A549 (cell line): ENCODE measurements at regions not wholly inside any gene's neighbourhood (a gene's known extent, or its start where the extent isn't known, plus 50 kb on each side); places are given as distances from the start of the nearest gene placed in this dataset.
"Not testable (repeated sequence)": the region's sequence is repeated elsewhere in the genome, so short reads cannot be mapped to it uniquely, and the experiment has no call there.

Experiments
- ATAC-seq, 2 experiments: fragments of 200-7000 bp in 1 of 2; fragments of >200 bp in 1 of 2; cut with Nextera tagmentation in 1 of 2; cut with Tn5 transposase in 1 of 2; 3 replicates each; pipeline versions ENCODE4 v1.8.0 to v1.9.1; 2018 to 2020; ENCODE audit warnings: mild to moderate bottlenecking in 1 of 2, moderate library complexity in 1 of 2
- CTCF ChIA-PET: fragments of 300-600 bp; sonication (Branson Sonifier 250); formaldehyde crosslinking; extraction: SDS; loops from one replicate; lab custom pipeline; 2021; ENCODE audit warnings: antibody characterized with exemption, inconsistent platforms; lab: Yijun Ruan, JAX
- POLR2A ChIA-PET: fragments of 350-600 bp; formaldehyde crosslinking; extraction: SDS; loops from one replicate; lab custom pipeline; 2021; ENCODE audit warnings: antibody characterized with exemption, inconsistent platforms; lab: Yijun Ruan, JAX
- DNase-seq, 2 experiments: peaks; one replicate each; pipeline versions ENCODE4 v3.0.0 to v3.0.0-alpha.2; 2011 to 2016; ENCODE audit warnings: low read depth in 1 of 2, low spot score in 1 of 2
- FAIRE-seq: peaks from 2 replicates; lab custom pipeline; 2011; peaks lifted over from hg19 to GRCh38; lab: Jason Lieb, UNC
- H3K27ac ChIP-seq, 2 experiments: fragments of >200 bp; sonication (Bioruptor Twin); formaldehyde crosslinking; 3 replicates each; pipeline ENCODE4 v1.5.1; 2016 to 2017
- H3K4me1 ChIP-seq: fragments of >200 bp; sonication (Bioruptor Twin); formaldehyde crosslinking; 3 replicates; pipeline ENCODE4 v1.6.1; 2016
- H3K4me2 ChIP-seq: fragments of >200 bp; sonication (Bioruptor Twin); formaldehyde crosslinking; 3 replicates; pipeline ENCODE4 v1.6.1; 2016
- H3K4me3 ChIP-seq: fragments of >200 bp; sonication (Bioruptor Twin); formaldehyde crosslinking; 3 replicates; pipeline ENCODE4 v1.5.1; 2016
- H3K9me3 ChIP-seq: fragments of >200 bp; sonication (Bioruptor Twin); formaldehyde crosslinking; 3 replicates; pipeline ENCODE4 v1.6.1; 2016
- CHD4 ChIP-seq: fragments of 200-600 bp; sonication (generic); IDR thresholded peaks from 2 replicates; pipeline ENCODE4 v1.6.1; 2016; ENCODE audit warnings: antibody characterized with exemption, mild to moderate bottlenecking, borderline replicate concordance
- EHF ChIP-seq: fragments of 250-450 bp; sonication (Bioruptor Pico); IDR thresholded peaks from 2 replicates; pipeline ENCODE4 v1.5.0; 2020; ENCODE audit warnings: mild to moderate bottlenecking
- EHMT2 ChIP-seq: fragments of 200-600 bp; sonication (generic); IDR thresholded peaks from 2 replicates; pipeline ENCODE4 v1.6.1; 2016; ENCODE audit warnings: antibody characterized with exemption, low read depth, mild to moderate bottlenecking, moderate library complexity
- HOXA7 ChIP-seq: fragments of 250-450 bp; sonication (Bioruptor Pico); IDR thresholded peaks from 2 replicates; pipeline ENCODE4 v1.5.0; 2020; ENCODE audit warnings: mild to moderate bottlenecking, moderate library complexity
- HOXB5 ChIP-seq: fragments of 250-450 bp; sonication (Bioruptor Pico); IDR thresholded peaks from 2 replicates; pipeline ENCODE4 v1.5.0; 2020; ENCODE audit warnings: mild to moderate bottlenecking, moderate library complexity
- POLR2AphosphoS2 ChIP-seq: conservative IDR thresholded peaks from 2 replicates; pipeline ENCODE4 v1.6.1; 2012; ENCODE audit warnings: low read length, improper control_type of control experiment, inconsistent platforms
- RAD21 ChIP-seq, 2 experiments: fragments of >200 bp in 1 of 2; sonication (Bioruptor Twin) in 1 of 2; formaldehyde crosslinking in 1 of 2; IDR thresholded peaks in 1 of 2; conservative IDR thresholded peaks in 1 of 2; 2 replicates in 1 of 2; 3 replicates in 1 of 2; pipeline ENCODE4 v1.6.1; 2012 to 2018; ENCODE audit warnings: inconsistent platforms in 1 of 2
- RFX5 ChIP-seq: fragments of 450-650 bp; IDR thresholded peaks from 2 replicates; pipeline ENCODE4 v1.7.1; 2014; ENCODE audit warnings: antibody characterized with exemption, mild to moderate bottlenecking, moderate library complexity
- TP53 ChIP-seq: fragments of 250-450 bp; sonication (Bioruptor Pico); IDR thresholded peaks from 2 replicates; pipeline ENCODE4 v1.5.0; 2021; ENCODE audit warnings: mild to moderate bottlenecking, moderate library complexity
- WGBS: methylation state at CpG from one replicate; pipeline ENCODE4 v1.1.6; 2017; ENCODE audit errors: missing lambda C conversion rate; 5-methylcytosine and 5-hydroxymethylcytosine counted together
- TF ChIP-seq, protein P1 (sequence below): fragments of 250-450 bp; sonication (Bioruptor Pico); IDR thresholded peaks from 2 replicates; pipeline ENCODE4 v1.5.0; 2020; ENCODE audit warnings: low read depth, mild to moderate bottlenecking, moderate library complexity
- TF ChIP-seq, protein P2 (sequence below): fragments of 200-600 bp; sonication (generic); IDR thresholded peaks from 2 replicates; pipeline ENCODE4 v1.6.1; 2016; ENCODE audit warnings: antibody characterized with exemption, mild to moderate bottlenecking, moderate library complexity
- TF ChIP-seq, protein P3 (sequence below): fragments of 450-650 bp; IDR thresholded peaks from 2 replicates; pipeline ENCODE4 v1.6.1; 2014; ENCODE audit warnings: antibody characterized with exemption

DNA sequence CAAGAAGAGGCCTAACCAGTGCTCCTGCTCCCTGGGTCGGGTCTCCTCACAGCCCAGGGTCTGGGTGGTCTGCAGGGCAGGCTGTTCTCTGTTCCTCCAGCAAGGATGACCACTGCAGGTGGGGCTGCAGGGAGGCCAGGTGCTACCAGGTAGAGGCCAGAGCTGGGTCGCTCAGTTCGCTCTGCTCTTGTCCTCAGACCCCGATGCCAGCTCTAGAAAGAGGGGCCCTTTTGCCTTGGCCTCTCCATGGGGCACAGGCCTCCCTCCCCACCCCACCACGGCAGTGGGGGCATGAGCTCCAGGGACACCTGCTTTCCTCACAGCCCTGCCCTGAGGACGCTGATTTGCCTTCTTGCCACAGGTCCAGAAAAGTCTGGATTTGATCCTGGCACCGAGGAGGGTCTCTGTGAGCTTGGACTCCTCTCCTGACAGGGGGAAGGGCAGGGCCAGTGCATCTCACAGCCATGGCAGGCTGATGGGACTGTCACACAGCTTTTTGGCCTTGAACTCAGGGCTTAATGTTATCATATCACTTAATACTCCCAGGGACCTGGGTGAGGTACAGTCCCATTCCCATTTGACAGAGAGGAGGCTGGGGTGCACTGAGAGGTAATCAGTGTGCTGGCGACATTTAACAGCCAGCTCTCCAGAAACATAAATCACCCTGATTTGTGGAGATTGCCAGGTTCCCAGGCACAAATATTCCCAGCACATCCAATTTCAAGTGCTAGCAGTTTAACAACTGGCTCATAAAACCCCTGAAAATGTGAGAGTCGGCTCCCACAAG, 273.0 kb upstream of the SFSWAP start:
- TF ChIP-seq, protein P1, sequence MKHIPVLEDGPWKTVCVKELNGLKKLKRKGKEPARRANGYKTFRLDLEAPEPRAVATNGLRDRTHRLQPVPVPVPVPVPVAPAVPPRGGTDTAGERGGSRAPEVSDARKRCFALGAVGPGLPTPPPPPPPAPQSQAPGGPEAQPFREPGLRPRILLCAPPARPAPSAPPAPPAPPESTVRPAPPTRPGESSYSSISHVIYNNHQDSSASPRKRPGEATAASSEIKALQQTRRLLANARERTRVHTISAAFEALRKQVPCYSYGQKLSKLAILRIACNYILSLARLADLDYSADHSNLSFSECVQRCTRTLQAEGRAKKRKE (CRISPR knock-in tag): no peak
- TF ChIP-seq RFX5: no peak
- TF ChIP-seq POLR2AphosphoS2: no peak
- TF ChIP-seq, protein P2, sequence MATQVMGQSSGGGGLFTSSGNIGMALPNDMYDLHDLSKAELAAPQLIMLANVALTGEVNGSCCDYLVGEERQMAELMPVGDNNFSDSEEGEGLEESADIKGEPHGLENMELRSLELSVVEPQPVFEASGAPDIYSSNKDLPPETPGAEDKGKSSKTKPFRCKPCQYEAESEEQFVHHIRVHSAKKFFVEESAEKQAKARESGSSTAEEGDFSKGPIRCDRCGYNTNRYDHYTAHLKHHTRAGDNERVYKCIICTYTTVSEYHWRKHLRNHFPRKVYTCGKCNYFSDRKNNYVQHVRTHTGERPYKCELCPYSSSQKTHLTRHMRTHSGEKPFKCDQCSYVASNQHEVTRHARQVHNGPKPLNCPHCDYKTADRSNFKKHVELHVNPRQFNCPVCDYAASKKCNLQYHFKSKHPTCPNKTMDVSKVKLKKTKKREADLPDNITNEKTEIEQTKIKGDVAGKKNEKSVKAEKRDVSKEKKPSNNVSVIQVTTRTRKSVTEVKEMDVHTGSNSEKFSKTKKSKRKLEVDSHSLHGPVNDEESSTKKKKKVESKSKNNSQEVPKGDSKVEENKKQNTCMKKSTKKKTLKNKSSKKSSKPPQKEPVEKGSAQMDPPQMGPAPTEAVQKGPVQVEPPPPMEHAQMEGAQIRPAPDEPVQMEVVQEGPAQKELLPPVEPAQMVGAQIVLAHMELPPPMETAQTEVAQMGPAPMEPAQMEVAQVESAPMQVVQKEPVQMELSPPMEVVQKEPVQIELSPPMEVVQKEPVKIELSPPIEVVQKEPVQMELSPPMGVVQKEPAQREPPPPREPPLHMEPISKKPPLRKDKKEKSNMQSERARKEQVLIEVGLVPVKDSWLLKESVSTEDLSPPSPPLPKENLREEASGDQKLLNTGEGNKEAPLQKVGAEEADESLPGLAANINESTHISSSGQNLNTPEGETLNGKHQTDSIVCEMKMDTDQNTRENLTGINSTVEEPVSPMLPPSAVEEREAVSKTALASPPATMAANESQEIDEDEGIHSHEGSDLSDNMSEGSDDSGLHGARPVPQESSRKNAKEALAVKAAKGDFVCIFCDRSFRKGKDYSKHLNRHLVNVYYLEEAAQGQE: no peak
- no peak for TF ChIP-seq CHD4
- TF ChIP-seq EHF (CRISPR knock-in tag): no peak
- no peak for TF ChIP-seq HOXB5
- no peak for TF ChIP-seq HOXA7 (CRISPR knock-in tag)
- no peak for TF ChIP-seq EHMT2
- TF ChIP-seq TP53 (CRISPR knock-in tag): no peak
- TF ChIP-seq, protein P3, sequence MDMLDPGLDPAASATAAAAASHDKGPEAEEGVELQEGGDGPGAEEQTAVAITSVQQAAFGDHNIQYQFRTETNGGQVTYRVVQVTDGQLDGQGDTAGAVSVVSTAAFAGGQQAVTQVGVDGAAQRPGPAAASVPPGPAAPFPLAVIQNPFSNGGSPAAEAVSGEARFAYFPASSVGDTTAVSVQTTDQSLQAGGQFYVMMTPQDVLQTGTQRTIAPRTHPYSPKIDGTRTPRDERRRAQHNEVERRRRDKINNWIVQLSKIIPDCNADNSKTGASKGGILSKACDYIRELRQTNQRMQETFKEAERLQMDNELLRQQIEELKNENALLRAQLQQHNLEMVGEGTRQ: no peak
- ChIA-PET POLR2A (no interaction called here), CTCF (interaction anchor here (0.6 to 2.5 kb wide), 3 partner anchors 15 to 333 kb away, joined by 4 to 9 read pairs (median 5); no protein-coding TSS in a partner anchor)
- Histone ChIP-seq H3K4me2 (no peak overlapping the region), H3K4me1 (no peaks in the 10 kb centered on the region), H3K27ac (no peak overlapping the region), H3K9me3 (no peaks in the 10 kb centered on the region), H3K4me3 (no peak overlapping the region)
- FAIRE-seq (no peak), DNase-seq (no peak), ATAC-seq (no peak)
- 53% methylated on average over 8 of the region's 9 CpGs for WGBS

DNA sequence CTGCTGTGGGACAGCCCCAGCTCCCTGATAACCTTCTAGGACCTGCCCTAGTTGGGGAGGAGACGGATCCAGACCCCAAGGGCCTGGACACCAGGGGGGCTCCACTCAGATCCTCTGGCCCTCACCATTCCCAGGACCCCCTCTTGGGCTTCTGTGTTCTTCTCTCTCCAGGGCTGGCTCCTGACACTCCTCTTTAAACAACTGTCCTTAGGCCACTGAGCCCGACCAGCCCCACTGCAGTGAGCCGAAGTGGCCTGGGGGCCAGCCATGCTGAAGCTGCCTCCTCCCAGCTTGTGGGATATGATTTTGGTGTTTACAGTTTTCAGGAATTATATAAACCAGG, 272.4 kb upstream of the SFSWAP start:
- H3K4me3 ChIP-seq, H3K4me1 ChIP-seq, H3K9me3 ChIP-seq, H3K27ac ChIP-seq, DNase-seq, FAIRE-seq, POLR2A ChIA-PET, H3K4me2 ChIP-seq, ATAC-seq: not testable (repeated sequence)
- CTCF ChIA-PET: interaction anchor here (0.6 to 1.3 kb wide), 2 partner anchors 14 to 334 kb away, joined by 4 to 5 read pairs; no protein-coding TSS in a partner anchor
- 76% methylated on average over 3 of the region's 3 CpGs for WGBS

DNA sequence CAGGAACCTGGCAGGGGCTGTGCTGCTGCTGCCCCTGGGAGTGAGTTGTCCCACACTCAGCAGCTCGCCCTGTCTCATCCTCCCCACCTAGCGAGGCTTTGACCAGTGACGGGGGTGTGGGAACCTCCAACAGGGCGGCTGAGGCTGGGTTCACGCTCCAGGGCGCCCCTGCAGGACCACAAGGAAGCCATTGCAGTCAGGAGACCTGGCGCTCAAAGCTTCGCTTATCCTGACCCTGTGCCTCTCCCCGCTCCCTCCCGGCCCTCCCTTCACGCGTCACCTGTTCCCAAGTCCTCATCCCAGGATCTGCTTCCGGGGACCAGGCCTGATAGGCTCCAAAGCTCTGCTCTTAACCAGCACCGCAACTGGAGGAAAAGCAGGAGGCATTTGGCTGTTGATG, 272.0 kb upstream of the SFSWAP start:
- TF ChIP-seq POLR2AphosphoS2 (no peak), RAD21 (conservative IDR thresholded peaks at IDR 0.05 in 1 of 2, IDR thresholded peaks at IDR 0.05 in 1 of 2) (0 out of 5 replicates have a peak, but pooled peaks of 1 of the 2 experiments have one; percentile 1)
- TF ChIP-seq, protein P2: no peak
- H3K4me3 ChIP-seq: no peak overlapping the region
- 82% methylated on average over 14 of the region's 14 CpGs for WGBS
- ATAC-seq (peak in 1 of 2 experiments; percentile 28; a peak in 2 of 6 replicates), DNase-seq (no peak), FAIRE-seq (no peak)
- H3K27ac ChIP-seq: no peak overlapping the region
- ChIA-PET POLR2A (no interaction called here), CTCF (interaction anchor here (1.3 kb wide), 1 partner anchor 334 kb away, joined by 4 read pairs; no protein-coding TSS in a partner anchor)
- H3K4me1 ChIP-seq: no peaks in the 10 kb centered on the region
- H3K4me2 ChIP-seq: no peak overlapping the region
- H3K9me3 ChIP-seq: no peaks in the 10 kb centered on the region

DNA sequence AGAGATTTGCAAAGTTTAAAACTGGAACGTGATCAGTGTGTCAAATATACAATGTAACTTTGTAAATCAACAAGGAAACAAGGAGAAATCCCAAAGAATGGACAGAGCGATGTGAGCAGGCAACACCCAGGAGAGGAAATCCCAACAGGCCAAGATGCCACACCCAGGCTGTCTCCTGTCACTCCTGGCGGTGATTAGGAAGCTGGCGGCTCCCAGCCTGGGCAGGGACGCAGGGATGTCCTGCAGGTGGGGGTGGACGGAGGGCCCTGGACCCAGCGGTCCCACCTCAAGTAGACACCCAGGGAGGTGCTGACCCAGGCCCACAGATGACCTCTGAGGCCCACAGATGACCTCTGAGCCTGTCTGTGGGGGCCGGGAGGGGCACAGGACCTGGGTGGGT, 271.1 kb upstream of the SFSWAP start:
- H3K4me1 ChIP-seq, POLR2A ChIA-PET, DNase-seq, ATAC-seq, H3K27ac ChIP-seq, H3K4me3 ChIP-seq, FAIRE-seq, H3K4me2 ChIP-seq, H3K9me3 ChIP-seq, CTCF ChIA-PET: not testable (repeated sequence)
- no CpG with 5 or more reads among the region's 8 CpGs for whole genome bisulfite sequencing

DNA sequence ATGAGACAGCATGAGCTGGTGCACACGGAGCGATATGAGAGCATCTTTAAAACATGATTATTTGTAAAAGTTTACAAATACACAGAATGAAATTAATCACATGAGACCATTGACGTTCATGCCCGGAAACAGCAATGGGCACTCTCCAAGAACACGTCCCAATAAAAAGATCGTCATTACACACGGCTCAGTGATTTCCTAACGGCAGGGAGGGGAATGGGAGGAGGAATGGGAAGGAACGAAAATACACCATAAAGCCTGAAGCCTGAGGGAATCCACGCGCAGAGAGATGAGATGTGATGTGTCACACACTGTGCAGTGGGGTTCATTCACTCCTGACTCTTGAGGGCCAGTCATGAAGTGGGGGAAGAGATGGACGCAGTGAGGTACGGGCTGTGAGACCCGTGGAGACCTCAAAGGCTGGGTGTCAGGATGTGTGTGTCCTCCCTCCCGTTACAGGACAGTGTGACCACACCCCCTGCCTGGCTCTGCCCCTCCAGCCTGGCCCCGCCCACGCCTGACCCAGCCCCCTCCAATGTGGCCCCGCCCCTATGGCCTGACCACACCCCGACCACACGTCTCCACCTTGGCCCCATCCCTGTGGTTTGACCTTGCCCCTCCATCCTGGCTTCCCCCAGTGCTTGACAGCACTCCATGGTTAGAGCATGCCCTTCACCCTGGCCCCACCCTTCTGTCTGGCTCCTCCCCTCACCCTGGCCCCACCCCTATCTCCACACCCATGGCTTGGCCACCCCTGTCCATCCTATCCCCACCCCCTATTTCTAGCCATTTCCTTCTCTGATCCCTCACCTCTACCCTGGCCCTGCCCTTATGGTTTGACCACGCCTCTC, 270.5 kb upstream of the SFSWAP start:
- FAIRE-seq, H3K4me1 ChIP-seq, DNase-seq, H3K27ac ChIP-seq, H3K9me3 ChIP-seq, CTCF ChIA-PET, POLR2A ChIA-PET, H3K4me3 ChIP-seq, H3K4me2 ChIP-seq: not testable (repeated sequence)
- peak; percentile 58 to 77 for ATAC-seq
- 57% methylated on average over 3 of the region's 21 CpGs for WGBS
